H9 (cell line): ENCODE measurements at regions not wholly inside any gene's neighbourhood (a gene's known extent, or its start where the extent isn't known, plus 50 kb on each side); places are given as distances from the start of the nearest gene placed in this dataset.

Experiments used
- DNase-seq: peaks from one replicate; pipeline ENCODE4 v3.0.0-alpha.2; 2017
- H2AFZ ChIP-seq: one replicate; pipeline ENCODE4 v1.6.1; 2013; ENCODE audit warnings: mild to moderate bottlenecking, low read length, control low read depth, moderate library complexity
- H2AK5ac ChIP-seq: 2 replicates; pipeline ENCODE4 v1.6.1; 2013; ENCODE audit warnings: low read length, control low read depth, mixed read lengths; ENCODE audit not compliant: insufficient read length
- H2BK120ac ChIP-seq: one replicate; pipeline ENCODE4 v1.6.1; 2013; ENCODE audit warnings: low read depth, mild to moderate bottlenecking, low read length, control low read depth, inconsistent platforms; ENCODE audit not compliant: poor library complexity, severe bottlenecking
- H2BK12ac ChIP-seq: 2 replicates; pipeline ENCODE4 v1.6.1; 2013; ENCODE audit warnings: low read length, control low read depth, mixed read lengths, low read depth; ENCODE audit not compliant: insufficient read length
- H2BK15ac ChIP-seq: 2 replicates; pipeline ENCODE4 v1.6.1; 2013; ENCODE audit warnings: low read depth, low read length, control low read depth
- H2BK20ac ChIP-seq: one replicate; pipeline ENCODE4 v1.6.1; 2013; ENCODE audit warnings: low read depth, mild to moderate bottlenecking, low read length, control low read depth, inconsistent platforms; ENCODE audit not compliant: poor library complexity, severe bottlenecking
- H2BK5ac ChIP-seq: 2 replicates; pipeline ENCODE4 v1.6.1; 2013; ENCODE audit warnings: low read length, control low read depth, mixed read lengths; ENCODE audit not compliant: insufficient read length
- H3K14ac ChIP-seq: 2 replicates; pipeline ENCODE4 v1.6.1; 2013; ENCODE audit warnings: low read length, control low read depth; ENCODE audit not compliant: insufficient read depth
- H3K18ac ChIP-seq: 2 replicates; pipeline ENCODE4 v1.6.1; 2013; ENCODE audit warnings: low read depth, mild to moderate bottlenecking, mixed read lengths, low read length, control low read depth; ENCODE audit not compliant: insufficient read length
- H3K23ac ChIP-seq: 2 replicates; pipeline ENCODE4 v1.6.1; 2013; ENCODE audit warnings: low read length, control low read depth, mixed read lengths, low read depth; ENCODE audit not compliant: insufficient read length
- H3K23me2 ChIP-seq: 2 replicates; pipeline ENCODE4 v1.6.1; 2013; ENCODE audit warnings: low read depth, mild to moderate bottlenecking, mixed read lengths, low read length, control low read depth; ENCODE audit not compliant: insufficient read length, poor library complexity, severe bottlenecking
- H3K27ac ChIP-seq: 2 replicates; pipeline ENCODE4 v1.5.1; 2013; ENCODE audit warnings: low read length, control low read depth, mixed read lengths, low read depth; ENCODE audit not compliant: insufficient read length
- H3K27me3 ChIP-seq: 2 replicates; pipeline ENCODE4 v1.6.1; 2013; ENCODE audit warnings: low read length, control low read depth, inconsistent platforms; ENCODE audit not compliant: insufficient read depth
- H3K4ac ChIP-seq: 2 replicates; pipeline ENCODE4 v1.6.1; 2013; ENCODE audit warnings: low read depth, mild to moderate bottlenecking, control low read depth, inconsistent platforms, low read length, moderate library complexity
- H3K4me1 ChIP-seq: 2 replicates; pipeline ENCODE4 v1.6.1; 2013; ENCODE audit warnings: low read length, control low read depth, inconsistent platforms; ENCODE audit not compliant: insufficient read depth
- H3K4me2 ChIP-seq: 2 replicates; pipeline ENCODE4 v1.6.1; 2013; ENCODE audit warnings: low read length, control low read depth, mixed read lengths; ENCODE audit not compliant: insufficient read length, insufficient read depth
- H3K56ac ChIP-seq: 2 replicates; pipeline ENCODE4 v1.6.1; 2013; ENCODE audit warnings: low read depth, mild to moderate bottlenecking, mixed read lengths, low read length, control low read depth; ENCODE audit not compliant: insufficient read length
- H3K79me1 ChIP-seq: 2 replicates; pipeline ENCODE4 v1.6.1; 2013; ENCODE audit warnings: low read depth, mild to moderate bottlenecking, moderate library complexity, low read length, control low read depth, inconsistent platforms; ENCODE audit not compliant: insufficient read depth, poor library complexity, severe bottlenecking
- H3K79me2 ChIP-seq: 2 replicates; pipeline ENCODE4 v1.6.1; 2013; ENCODE audit warnings: low read length, control low read depth, inconsistent platforms; ENCODE audit not compliant: insufficient read depth
- H3K9ac ChIP-seq: 2 replicates; pipeline ENCODE4 v1.6.1; 2013; ENCODE audit warnings: low read length, control low read depth, mixed read lengths; ENCODE audit not compliant: insufficient read length; ENCODE audit errors: extremely low read depth
- H3K9me3 ChIP-seq: one replicate; pipeline ENCODE4 v1.6.1; 2013; ENCODE audit warnings: low read depth, low read length, inconsistent platforms; ENCODE audit not compliant: control insufficient read depth
- H3T11ph ChIP-seq: one replicate; pipeline ENCODE4 v1.6.1; 2013; ENCODE audit warnings: mild to moderate bottlenecking, low read length, control low read depth, inconsistent platforms
- H4K20me1 ChIP-seq: one replicate; pipeline ENCODE4 v1.6.1; 2013; ENCODE audit not compliant: control insufficient read depth, insufficient read length, insufficient read depth
- H4K5ac ChIP-seq: 2 replicates; pipeline ENCODE4 v1.6.1; 2013; ENCODE audit warnings: low read depth, mild to moderate bottlenecking, mixed read lengths, low read length, control low read depth; ENCODE audit not compliant: insufficient read length
- H4K8ac ChIP-seq: replicated peaks from 2 replicates; pipeline ENCODE4 v1.6.1; 2013; ENCODE audit warnings: low read length, control low read depth, mixed read lengths, low read depth; ENCODE audit not compliant: insufficient read length
- H4K91ac ChIP-seq: 2 replicates; pipeline ENCODE4 v1.6.1; 2013; ENCODE audit warnings: low read depth, mild to moderate bottlenecking, moderate library complexity, mixed read lengths, low read length, control low read depth; ENCODE audit not compliant: insufficient read length
- H3K27ac Mint-ChIP-seq, 3 experiments: 2 replicates in 2 of 3; 3 replicates in 1 of 3; pipeline ENCODE4 v1.8.0; 2020 to 2021; ENCODE audit warnings: mixed read lengths in 3 of 3, mild to moderate bottlenecking in 1 of 3, moderate library complexity in 1 of 3
- H3K27me3 Mint-ChIP-seq: 2 replicates; pipeline ENCODE4 v1.8.0; 2021; ENCODE audit warnings: low read depth, mild to moderate bottlenecking, moderate library complexity, mixed read lengths
- H3K36me3 Mint-ChIP-seq, 3 experiments: 2 replicates in 2 of 3; 3 replicates in 1 of 3; pipeline ENCODE4 v1.8.0; 2020 to 2021; ENCODE audit warnings: low read depth in 3 of 3, mixed read lengths in 3 of 3; ENCODE audit not compliant: insufficient read depth in 1 of 3
- H3K4me1 Mint-ChIP-seq, 2 experiments: 2 replicates each; pipeline ENCODE4 v1.8.0; 2020; ENCODE audit warnings: mixed read lengths in 2 of 2
- H3K4me3 Mint-ChIP-seq, 2 experiments: 2 replicates in 1 of 2; 3 replicates in 1 of 2; pipeline ENCODE4 v1.8.0; 2020 to 2021; ENCODE audit warnings: mild to moderate bottlenecking in 2 of 2, mixed read lengths in 2 of 2, moderate library complexity in 1 of 2
- H3K9me3 Mint-ChIP-seq, 2 experiments: 2 replicates in 1 of 2; 3 replicates in 1 of 2; pipeline ENCODE4 v1.8.0; 2020; ENCODE audit warnings: mild to moderate bottlenecking in 2 of 2, mixed read lengths in 2 of 2, moderate library complexity in 1 of 2
- CTCF ChIP-seq: fragments of 200-600 bp; sonication (generic); conservative IDR thresholded peaks from 3 replicates; pipeline ENCODE4 v1.8.0; 2021; ENCODE audit warnings: antibody characterized with exemption, mild to moderate bottlenecking
- WGBS: extraction: QIAGEN DNeasy Blood & Tissue Kit; methylation state at CpG from one replicate; pipeline ENCODE4 v1.1.7; 2013; ENCODE audit warnings: missing lambda C conversion rate, low lambda C conversion rate, mixed read lengths; ENCODE audit not compliant: insufficient read length; ENCODE audit errors: extremely low coverage; 5-methylcytosine and 5-hydroxymethylcytosine counted together

DNA sequence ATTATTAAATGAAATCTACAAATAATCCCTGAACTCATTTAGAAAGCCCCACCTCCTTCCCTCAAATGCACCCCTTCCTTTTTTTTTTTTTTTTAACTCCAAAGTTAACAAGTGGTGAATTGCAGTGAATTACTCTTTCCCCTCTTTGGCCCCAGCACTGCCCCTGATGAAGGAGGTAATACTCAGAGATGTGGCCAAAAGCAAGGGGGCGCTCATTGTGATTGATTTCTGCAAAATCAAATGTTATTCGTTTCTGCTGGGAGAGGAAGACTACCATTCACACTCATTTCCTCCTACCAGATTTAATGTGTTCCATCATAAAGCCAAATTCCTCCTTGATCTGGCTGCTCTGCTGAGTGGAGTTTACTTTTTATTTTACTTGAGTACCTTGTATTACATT, 259.4 kb downstream of the GPD2 start:
- Histone ChIP-seq H3K4me2 (no peak overlapping the region), H2BK20ac (no peak overlapping the region), H3K4ac (no peak overlapping the region), H4K20me1 (no peaks in the 10 kb centered on the region), H3T11ph (no peak overlapping the region), H2BK120ac (no peak overlapping the region), H3K27me3 (no peaks in the 10 kb centered on the region), H3K18ac (no peak overlapping the region), H3K9me3 (no peaks in the 10 kb centered on the region), H2BK5ac (no peak overlapping the region), H4K91ac (no peak overlapping the region), H3K23ac (no peak overlapping the region), H3K4me1 (no peaks in the 10 kb centered on the region), H3K27ac (no peak overlapping the region), H3K79me1 (no peaks in the 10 kb centered on the region), H3K23me2 (no peaks in the 10 kb centered on the region), H2BK12ac (no peak overlapping the region), H3K56ac (no peak overlapping the region), H2AK5ac (no peak overlapping the region), H4K5ac (no peak overlapping the region), H2AFZ (no peak overlapping the region), H3K9ac (no peak overlapping the region), H2BK15ac (no peak overlapping the region), H3K14ac (no peak overlapping the region), H4K8ac (no peak overlapping the region), H3K79me2 (no peaks in the 10 kb centered on the region)
- H3K36me3 Mint-ChIP-seq = no peaks in the 10 kb centered on the region
- no peak overlapping the region for H3K4me3 Mint-ChIP-seq
- no CpG with 5 or more reads among the region's 2 CpGs for WGBS
- peak; percentile 49 for TF ChIP-seq CTCF
- DNase-seq = peak; percentile 39
- H3K9me3 Mint-ChIP-seq = no peaks in the 10 kb centered on the region
- H3K27ac Mint-ChIP-seq = no peak overlapping the region; a peak in 1 of 7 replicates
- H3K27me3 Mint-ChIP-seq = no peaks in the 10 kb centered on the region
- H3K4me1 Mint-ChIP-seq = peaks cover 28 to 31% of the 10 kb centered on the region in 2 experiments
